Vagina (tissue), 2 donors: ENCODE measurements at regions not wholly inside any gene's neighbourhood (a gene's known extent, or its start where the extent isn't known, plus 50 kb on each side); places are given as distances from the start of the nearest gene placed in this dataset.

ENCODE experiments used
- POLR2A ChIP-seq, 2 donors: fragments of 450-650 bp; IDR thresholded peaks; one replicate each; pipeline ENCODE4 v1.6.1; 2017; ENCODE audit warnings: antibody characterized with exemption in 2 of 2, mild to moderate bottlenecking in 2 of 2, moderate library complexity in 2 of 2
- POLR2AphosphoS5 ChIP-seq, 2 donors: sonication (generic); formaldehyde crosslinking; IDR thresholded peaks; one replicate each; pipeline ENCODE4 v1.9.0; 2017; ENCODE audit warnings: antibody characterized with exemption in 2 of 2, mild to moderate bottlenecking in 2 of 2, low read depth in 1 of 2; ENCODE audit not compliant: insufficient read depth in 1 of 2
- TF ChIP-seq, protein P1 (sequence below), 3 experiments: fragments of 450-650 bp in 2 of 3; fragments of 200-600 bp in 1 of 3; sonication (generic) in 1 of 3; IDR thresholded peaks; one replicate each; pipeline ENCODE4 v1.5.1; 2017 to 2019; ENCODE audit warnings: antibody characterized with exemption in 3 of 3, mild to moderate bottlenecking in 2 of 3, moderate library complexity in 2 of 3

GRCh38 chr1:203985044-203985443, 87.9 kb upstream of the SOX13 start:
- TF ChIP-seq, protein P1, sequence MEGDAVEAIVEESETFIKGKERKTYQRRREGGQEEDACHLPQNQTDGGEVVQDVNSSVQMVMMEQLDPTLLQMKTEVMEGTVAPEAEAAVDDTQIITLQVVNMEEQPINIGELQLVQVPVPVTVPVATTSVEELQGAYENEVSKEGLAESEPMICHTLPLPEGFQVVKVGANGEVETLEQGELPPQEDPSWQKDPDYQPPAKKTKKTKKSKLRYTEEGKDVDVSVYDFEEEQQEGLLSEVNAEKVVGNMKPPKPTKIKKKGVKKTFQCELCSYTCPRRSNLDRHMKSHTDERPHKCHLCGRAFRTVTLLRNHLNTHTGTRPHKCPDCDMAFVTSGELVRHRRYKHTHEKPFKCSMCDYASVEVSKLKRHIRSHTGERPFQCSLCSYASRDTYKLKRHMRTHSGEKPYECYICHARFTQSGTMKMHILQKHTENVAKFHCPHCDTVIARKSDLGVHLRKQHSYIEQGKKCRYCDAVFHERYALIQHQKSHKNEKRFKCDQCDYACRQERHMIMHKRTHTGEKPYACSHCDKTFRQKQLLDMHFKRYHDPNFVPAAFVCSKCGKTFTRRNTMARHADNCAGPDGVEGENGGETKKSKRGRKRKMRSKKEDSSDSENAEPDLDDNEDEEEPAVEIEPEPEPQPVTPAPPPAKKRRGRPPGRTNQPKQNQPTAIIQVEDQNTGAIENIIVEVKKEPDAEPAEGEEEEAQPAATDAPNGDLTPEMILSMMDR (IDR thresholded peaks at IDR 0.05): no peak
- TF ChIP-seq POLR2A (IDR thresholded peaks at IDR 0.05): no peak
- TF ChIP-seq POLR2AphosphoS5 (IDR thresholded peaks at IDR 0.05; ENCODE audit: insufficient read depth in 1 of 2, low read depth in 1 of 2): no peak
